ENCODE measurements at regions not wholly inside any gene's neighbourhood (a gene's known extent, or its start where the extent isn't known, plus 50 kb on each side); places are given as distances from the start of the nearest gene placed in this dataset.

- no peak for DNase-seq (ENCODE audit: extremely low read depth in 1 of 2, low read depth in 1 of 2)
These were observed 274.0 kb downstream of the BRD1 start for GRCh38 chr22:49553518-49554295.

GRCh38 chr22:49553076-49553475 lies 274.6 kb downstream of the BRD1 start:
- no peak for DNase-seq (ENCODE audit: extremely low read depth in 1 of 2, low read depth in 1 of 2)

GRCh38 chr22:49551897-49552614 lies 275.6 kb downstream of the BRD1 start:
- no peak for DNase-seq (ENCODE audit: extremely low read depth in 1 of 2, low read depth in 1 of 2)

- no peak for DNase-seq (ENCODE audit: extremely low read depth in 1 of 2, low read depth in 1 of 2)
These were observed 276.2 kb downstream of the BRD1 start for GRCh38 chr22:49551446-49551845.

- DNase-seq (ENCODE audit: extremely low read depth in 1 of 2, low read depth in 1 of 2), result no peak
These were observed 276.8 kb downstream of the BRD1 start for GRCh38 chr22:49550766-49551362.

- no peak for DNase-seq (ENCODE audit: extremely low read depth in 1 of 2, low read depth in 1 of 2)
These were observed 277.6 kb downstream of the BRD1 start for GRCh38 chr22:49550141-49550430.

GRCh38 chr22:49549256-49550140 lies 278.2 kb downstream of the BRD1 start:
- DNase-seq (ENCODE audit: extremely low read depth in 1 of 2, low read depth in 1 of 2), result no peak

GRCh38 chr22:49548356-49549202 lies 279.1 kb downstream of the BRD1 start:
- DNase-seq (ENCODE audit: extremely low read depth in 1 of 2, low read depth in 1 of 2), result no peak

GRCh38 chr22:49547751-49548239 lies 279.9 kb downstream of the BRD1 start:
- DNase-seq (ENCODE audit: extremely low read depth in 1 of 2, low read depth in 1 of 2), result no peak

- DNase-seq (ENCODE audit: extremely low read depth in 1 of 2, low read depth in 1 of 2), result no peak
These were observed 280.7 kb downstream of the BRD1 start for GRCh38 chr22:49546811-49547585.

- no peak for DNase-seq (ENCODE audit: extremely low read depth in 1 of 2, low read depth in 1 of 2)
These were observed 282.1 kb downstream of the BRD1 start for GRCh38 chr22:49545606-49546005.

GRCh38 chr22:49544286-49544685 lies 283.4 kb downstream of the BRD1 start:
- no peak for DNase-seq (ENCODE audit: extremely low read depth in 1 of 2, low read depth in 1 of 2)

- no peak for DNase-seq (ENCODE audit: extremely low read depth in 1 of 2, low read depth in 1 of 2)
These were observed 283.8 kb downstream of the BRD1 start for GRCh38 chr22:49543876-49544275.

GRCh38 chr22:49541693-49542230 lies 285.9 kb downstream of the BRD1 start:
- DNase-seq (ENCODE audit: extremely low read depth in 1 of 2, low read depth in 1 of 2), result no peak

- no peak for DNase-seq (ENCODE audit: extremely low read depth in 1 of 2, low read depth in 1 of 2)
These were observed 286.6 kb downstream of the BRD1 start for GRCh38 chr22:49540913-49541692.

- no peak for DNase-seq (ENCODE audit: extremely low read depth in 1 of 2, low read depth in 1 of 2)
These were observed 287.4 kb downstream of the BRD1 start for GRCh38 chr22:49540084-49540912.

- DNase-seq (ENCODE audit: extremely low read depth in 1 of 2, low read depth in 1 of 2), result no peak
These were observed 289.7 kb downstream of the BRD1 start for GRCh38 chr22:49538006-49538405.
